AG04449 (cell line): ENCODE measurements at regions not wholly inside any gene's neighbourhood (a gene's known extent, or its start where the extent isn't known, plus 50 kb on each side); places are given as distances from the start of the nearest gene placed in this dataset.
"Not testable (repeated sequence)": the region's sequence is repeated elsewhere in the genome, so short reads cannot be mapped to it uniquely, and the experiment has no call there.

Source experiments
- CTCF ChIA-PET: fragments of 350-600 bp; formaldehyde crosslinking; extraction: SDS; loops from one replicate; lab custom pipeline; 2021; ENCODE audit warnings: antibody characterized with exemption; lab: Yijun Ruan, JAX
- POLR2A ChIA-PET: fragments of 400-600, 350-600 bp; formaldehyde crosslinking; extraction: SDS; loops from one replicate; lab custom pipeline; 2020; ENCODE audit warnings: antibody characterized with exemption, inconsistent platforms; lab: Yijun Ruan, JAX
- DNase-seq: peaks from one replicate; pipeline ENCODE4 v3.0.0-alpha.2; 2010; ENCODE audit warnings: low read depth, low spot score
- H3K4me3 ChIP-seq: 2 replicates; pipeline ENCODE4 v1.5.1; 2011; ENCODE audit warnings: low read depth, mild to moderate bottlenecking, control low read depth, low read length
- TF ChIP-seq, protein P1 (sequence below): IDR thresholded peaks from one replicate; pipeline ENCODE4 v1.5.1; 2011; ENCODE audit warnings: mild to moderate bottlenecking, moderate library complexity, low read length, control low read depth, inconsistent platforms; ENCODE audit not compliant: insufficient read depth; ENCODE audit errors: missing control alignments

DNA sequence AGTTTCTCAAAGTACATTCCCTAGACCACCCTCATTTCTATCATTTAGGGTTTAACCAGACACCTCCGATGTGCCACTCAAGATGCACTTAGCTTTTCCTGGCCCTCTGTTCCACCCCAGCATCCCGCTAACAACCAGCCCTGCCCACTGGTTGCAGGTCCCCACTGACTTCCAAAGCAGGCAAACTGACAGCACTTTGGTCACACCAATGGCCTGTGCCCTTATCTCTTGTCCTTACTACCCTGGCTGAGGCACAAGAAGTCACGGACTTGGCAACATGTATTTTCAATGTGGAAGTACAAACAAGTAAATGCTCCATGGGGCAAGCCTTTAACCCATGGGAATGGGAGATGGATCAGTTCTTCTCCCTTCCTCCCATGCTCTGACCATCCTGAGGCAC lies 357.1 kb downstream of the OMA1 start:
- DNase-seq: no peak
- TF ChIP-seq, protein P1, sequence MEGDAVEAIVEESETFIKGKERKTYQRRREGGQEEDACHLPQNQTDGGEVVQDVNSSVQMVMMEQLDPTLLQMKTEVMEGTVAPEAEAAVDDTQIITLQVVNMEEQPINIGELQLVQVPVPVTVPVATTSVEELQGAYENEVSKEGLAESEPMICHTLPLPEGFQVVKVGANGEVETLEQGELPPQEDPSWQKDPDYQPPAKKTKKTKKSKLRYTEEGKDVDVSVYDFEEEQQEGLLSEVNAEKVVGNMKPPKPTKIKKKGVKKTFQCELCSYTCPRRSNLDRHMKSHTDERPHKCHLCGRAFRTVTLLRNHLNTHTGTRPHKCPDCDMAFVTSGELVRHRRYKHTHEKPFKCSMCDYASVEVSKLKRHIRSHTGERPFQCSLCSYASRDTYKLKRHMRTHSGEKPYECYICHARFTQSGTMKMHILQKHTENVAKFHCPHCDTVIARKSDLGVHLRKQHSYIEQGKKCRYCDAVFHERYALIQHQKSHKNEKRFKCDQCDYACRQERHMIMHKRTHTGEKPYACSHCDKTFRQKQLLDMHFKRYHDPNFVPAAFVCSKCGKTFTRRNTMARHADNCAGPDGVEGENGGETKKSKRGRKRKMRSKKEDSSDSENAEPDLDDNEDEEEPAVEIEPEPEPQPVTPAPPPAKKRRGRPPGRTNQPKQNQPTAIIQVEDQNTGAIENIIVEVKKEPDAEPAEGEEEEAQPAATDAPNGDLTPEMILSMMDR: no peak
- ChIA-PET POLR2A (no interaction called here), CTCF (no interaction called here)
- no peak overlapping the region for H3K4me3 ChIP-seq

DNA sequence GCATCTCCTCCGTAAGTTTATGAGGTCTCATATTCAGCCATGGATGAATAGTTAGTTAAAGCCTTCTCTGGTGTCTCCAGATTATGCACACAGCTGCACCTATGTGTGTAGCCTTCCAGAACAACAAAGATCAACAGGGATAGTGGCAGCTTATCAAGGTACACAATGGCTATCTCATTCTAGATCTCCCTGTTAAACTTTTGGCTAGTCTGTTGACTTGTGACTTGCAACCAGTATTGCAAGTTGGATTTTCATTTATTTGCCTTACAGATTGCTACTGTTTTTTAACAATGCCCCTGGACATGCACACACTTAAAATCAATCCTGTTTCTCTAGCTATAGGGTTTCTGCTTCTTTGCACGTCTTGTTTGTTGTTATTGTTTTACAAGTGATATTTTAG lies 363.2 kb downstream of the OMA1 start:
- TF ChIP-seq, protein P1: no peak
- CTCF ChIA-PET: no interaction called here
- no peak overlapping the region for H3K4me3 ChIP-seq

DNA sequence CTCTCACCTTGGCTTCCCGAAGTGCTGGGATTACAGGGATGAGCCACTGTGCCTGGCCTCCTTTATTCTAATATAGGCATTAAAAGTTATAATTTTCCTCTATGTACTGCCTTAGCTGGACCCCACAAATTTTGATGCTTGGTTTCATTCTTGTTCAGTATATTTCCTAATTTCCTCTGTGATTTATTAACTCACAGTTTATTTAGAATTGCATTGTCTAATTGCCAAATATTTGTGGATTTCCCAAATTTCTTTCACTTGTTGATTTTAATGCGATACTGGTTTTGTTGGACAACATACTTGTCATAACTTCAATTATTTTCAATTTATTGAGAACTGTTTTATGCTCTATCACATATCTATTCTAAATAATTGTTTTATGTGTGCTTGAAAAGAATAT lies 366.0 kb downstream of the OMA1 start:
- DNase-seq: no peak
- H3K4me3 ChIP-seq: no peak overlapping the region
- TF ChIP-seq, protein P1: no peak
- POLR2A ChIA-PET: no interaction called here
- CTCF ChIA-PET: no interaction called here

More for the DNA sequence above, 363.2 kb downstream of the OMA1 start:
- POLR2A ChIA-PET: no interaction called here
- no peak for DNase-seq

- CTCF ChIA-PET, POLR2A ChIA-PET, H3K4me3 ChIP-seq, DNase-seq: not testable (repeated sequence)
Measured at GRCh38 chr1:58169160-58169559, 377.4 kb downstream of the OMA1 start.

- CTCF ChIA-PET, POLR2A ChIA-PET, DNase-seq, H3K4me3 ChIP-seq: not testable (repeated sequence)
Measured at GRCh38 chr1:58167131-58167530, 379.4 kb downstream of the OMA1 start.

GRCh38 chr1:58166417-58166816 lies 380.1 kb downstream of the OMA1 start:
- no peak for DNase-seq
- TF ChIP-seq, protein P1: no peak
- no peak overlapping the region for H3K4me3 ChIP-seq
- CTCF ChIA-PET: interaction anchor here (0.9 kb wide), 1 partner anchor 10 kb away, joined by 3 read pairs; no protein-coding TSS in a partner anchor
- POLR2A ChIA-PET: no interaction called here

DNA sequence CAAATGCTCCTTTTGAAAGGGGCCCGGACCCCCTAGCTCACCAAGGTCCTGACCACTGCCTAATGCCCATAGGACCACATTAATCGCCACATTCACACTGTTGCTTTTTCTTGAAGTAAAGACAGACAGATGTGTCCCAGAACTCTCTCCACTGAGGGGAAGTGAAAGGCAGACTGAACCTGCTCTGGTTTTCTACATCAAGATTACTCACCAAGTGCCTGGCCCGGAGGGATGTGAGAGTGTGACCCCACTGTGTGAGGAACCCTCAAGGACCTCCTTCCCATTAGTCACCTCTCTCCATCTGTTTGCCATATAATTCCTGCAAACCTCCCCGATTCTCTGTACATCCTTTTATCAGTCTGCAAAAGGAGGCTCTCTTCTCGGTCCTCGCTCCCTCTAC lies 381.5 kb downstream of the OMA1 start:
- no peak overlapping the region for H3K4me3 ChIP-seq
- TF ChIP-seq, protein P1: no peak
- ChIA-PET POLR2A (no interaction called here), CTCF (no interaction called here)
- DNase-seq: no peak
